Tibial artery (tissue), 4 donors: ENCODE measurements at regions not wholly inside any gene's neighbourhood (a gene's known extent, or its start where the extent isn't known, plus 50 kb on each side); places are given as distances from the start of the nearest gene placed in this dataset.

ENCODE experiments used
- DNase-seq, 2 donors: peaks; one replicate each; pipeline ENCODE4 v3.0.0-alpha.2; 2019
- H3K27ac ChIP-seq, 2 donors: fragments of 200-600 bp; sonication (generic) in 1 of 2; 1 replicate in 1 of 2; 2 replicates in 1 of 2; pipeline ENCODE4 v1.5.1; 2018 to 2019; ENCODE audit warnings: mild to moderate bottlenecking in 1 of 2
- H3K27me3 ChIP-seq, 2 donors: fragments of 200-600 bp; sonication (generic) in 1 of 2; one replicate each; pipeline versions ENCODE4 v1.5.1 to v1.6.0; 2016 to 2019
- H3K36me3 ChIP-seq, 3 donors: fragments of 200-600 bp; sonication (generic) in 2 of 3; one replicate each; pipeline ENCODE4 v1.5.1; 2016 to 2019; ENCODE audit warnings: mild to moderate bottlenecking in 2 of 3
- H3K4me1 ChIP-seq, 4 donors: fragments of 200-600 bp; sonication (generic) in 2 of 4; 1 replicate in 3 of 4; 2 replicates in 1 of 4; pipeline ENCODE4 v1.5.1; 2016 to 2019
- H3K4me3 ChIP-seq, 2 donors: fragments of 200-600 bp; sonication (generic) in 1 of 2; 1 replicate in 1 of 2; 2 replicates in 1 of 2; pipeline ENCODE4 v1.5.1; 2018 to 2019; ENCODE audit warnings: mild to moderate bottlenecking in 2 of 2
- H3K9me3 ChIP-seq, 3 donors: fragments of 200-600 bp; sonication (generic) in 1 of 3; one replicate each; pipeline ENCODE4 v1.5.1; 2016 to 2019
- CTCF ChIP-seq, 2 experiments: fragments of 200-600 bp in 1 of 2; fragments of 450-650 bp in 1 of 2; IDR thresholded peaks; one replicate each; pipeline ENCODE4 v1.5.1; 2017 to 2019; ENCODE audit warnings: antibody characterized with exemption in 2 of 2, mild to moderate bottlenecking in 1 of 2, moderate library complexity in 1 of 2
- intact Hi-C: fragments of 100-400 bp; cut with DNase I; formaldehyde crosslinking; loops from one replicate; pipeline ENCODE4 v1.15.0; 2023; ENCODE audit warnings: low total_unique reads

GRCh38 chr1:62962014-62962812, 178.3 kb downstream of the ATG4C start:
- no peaks in the 10 kb centered on the region for H3K36me3 ChIP-seq
- no peak for DNase-seq
- no peak overlapping the region for H3K4me3 ChIP-seq
- H3K27me3 ChIP-seq = peaks cover 0 to 5% of the 10 kb centered on the region in 2 donors
- TF ChIP-seq CTCF (IDR thresholded peaks at IDR 0.05) = no peak
- H3K9me3 ChIP-seq = no peaks in the 10 kb centered on the region
- H3K27ac ChIP-seq = no peak overlapping the region
- intact Hi-C loops = no loop called here
- no peaks in the 10 kb centered on the region for H3K4me1 ChIP-seq

GRCh38 chr1:62962901-62963776, 179.2 kb downstream of the ATG4C start:
- no peak for TF ChIP-seq CTCF (IDR thresholded peaks at IDR 0.05)
- Histone ChIP-seq H3K4me3 (no peak overlapping the region), H3K27me3 (peaks cover 0 to 5% of the 10 kb centered on the region in 2 donors), H3K9me3 (no peaks in the 10 kb centered on the region), H3K36me3 (no peaks in the 10 kb centered on the region), H3K4me1 (no peaks in the 10 kb centered on the region), H3K27ac (no peak overlapping the region)
- intact Hi-C loops = no loop called here
- no peak for DNase-seq

- Histone ChIP-seq H3K4me1 (no peaks in the 10 kb centered on the region), H3K36me3 (no peaks in the 10 kb centered on the region), H3K9me3 (no peaks in the 10 kb centered on the region), H3K27ac (no peak overlapping the region), H3K4me3 (no peak overlapping the region), H3K27me3 (peaks cover 0 to 5% of the 10 kb centered on the region in 2 donors)
- TF ChIP-seq CTCF (IDR thresholded peaks at IDR 0.05) = no peak
- intact Hi-C loops = no loop called here
- DNase-seq = no peak
These were observed 180.2 kb downstream of the ATG4C start for GRCh38 chr1:62964141-62964540.

GRCh38 chr1:62967031-62967430, 183.1 kb downstream of the ATG4C start:
- no peak for TF ChIP-seq CTCF (IDR thresholded peaks at IDR 0.05)
- DNase-seq = no peak
- intact Hi-C loops = no loop called here
- Histone ChIP-seq H3K36me3 (no peaks in the 10 kb centered on the region), H3K27me3 (peaks cover 0 to 5% of the 10 kb centered on the region in 2 donors), H3K27ac (no peak overlapping the region), H3K4me3 (no peak overlapping the region), H3K9me3 (no peaks in the 10 kb centered on the region), H3K4me1 (no peaks in the 10 kb centered on the region)

GRCh38 chr1:62977366-62977765, 193.4 kb downstream of the ATG4C start:
- H3K36me3 ChIP-seq = no peaks in the 10 kb centered on the region
- no peaks in the 10 kb centered on the region for H3K9me3 ChIP-seq
- H3K27me3 ChIP-seq = peaks cover 0 to 2% of the 10 kb centered on the region in 2 donors
- no peak for DNase-seq
- intact Hi-C loops = no loop called here
- no peak overlapping the region for H3K27ac ChIP-seq
- no peaks in the 10 kb centered on the region for H3K4me1 ChIP-seq
- TF ChIP-seq CTCF (IDR thresholded peaks at IDR 0.05) = no peak
- no peak overlapping the region for H3K4me3 ChIP-seq
